ES-I3 (cell line): ENCODE measurements at regions not wholly inside any gene's neighbourhood (a gene's known extent, or its start where the extent isn't known, plus 50 kb on each side); places are given as distances from the start of the nearest gene placed in this dataset.
"Not testable (repeated sequence)": the region's sequence is repeated elsewhere in the genome, so short reads cannot be mapped to it uniquely, and the experiment has no call there.

Experiments
- H3K36me3 ChIP-seq: 2 replicates; pipeline ENCODE4 v1.6.1; 2013; ENCODE audit warnings: mild to moderate bottlenecking, low read length, control low read depth, moderate library complexity; ENCODE audit not compliant: insufficient read depth
- H3K4me1 ChIP-seq: 2 replicates; pipeline ENCODE4 v1.6.1; 2013; ENCODE audit warnings: mild to moderate bottlenecking, control low read depth, low read length; ENCODE audit not compliant: insufficient read depth
- H3K9ac ChIP-seq: 2 replicates; pipeline ENCODE4 v1.6.1; 2013; ENCODE audit warnings: low read depth, mild to moderate bottlenecking, low read length, moderate library complexity
- H3K9me3 ChIP-seq: 2 replicates; pipeline ENCODE4 v1.6.1; 2013; ENCODE audit warnings: mild to moderate bottlenecking, low read length, moderate library complexity; ENCODE audit not compliant: control insufficient read depth, insufficient read depth

DNA sequence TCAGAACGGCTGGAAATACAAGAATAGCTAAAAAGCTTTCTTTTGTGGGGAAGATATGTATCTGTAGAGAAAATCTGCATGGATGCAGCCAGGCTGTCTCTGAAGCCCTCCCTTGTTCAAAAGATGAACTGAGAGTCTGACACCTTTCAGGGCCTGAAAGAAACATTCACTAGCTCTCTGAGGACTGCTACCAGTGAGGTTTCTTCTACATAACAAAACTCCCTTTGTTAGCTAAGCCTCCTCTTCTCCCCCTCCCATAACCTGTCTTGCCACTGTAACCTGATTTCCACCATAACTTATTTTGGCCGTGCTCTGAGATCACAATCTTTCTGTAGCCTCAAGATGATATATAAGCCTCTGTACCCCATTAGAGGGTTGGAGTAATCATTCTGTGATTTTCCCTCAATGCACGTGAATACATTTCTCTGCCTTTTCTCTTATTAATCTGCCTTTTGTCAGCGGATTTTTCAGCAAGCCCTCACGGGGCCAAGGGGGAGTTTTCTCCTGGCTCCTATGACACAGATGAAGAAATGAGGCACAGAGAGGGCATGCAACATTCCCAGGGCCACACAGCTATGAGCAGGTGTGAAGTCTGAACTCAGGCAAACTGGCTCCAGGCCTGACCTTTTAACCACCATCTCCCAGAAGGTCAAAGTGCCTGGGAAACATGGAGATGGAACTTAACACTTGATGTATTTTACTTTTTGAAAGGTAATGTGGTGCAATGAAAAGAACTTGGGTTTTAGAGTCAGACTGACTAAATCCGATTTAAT, 161.6 kb upstream of the PRDX4 start:
- peak overlapping the region; percentile 11; the same call in 1 of the 2 replicates for H3K9ac ChIP-seq
- H3K9me3 ChIP-seq: no peaks in the 10 kb centered on the region
- peaks cover 63% of the 10 kb centered on the region for H3K4me1 ChIP-seq

DNA sequence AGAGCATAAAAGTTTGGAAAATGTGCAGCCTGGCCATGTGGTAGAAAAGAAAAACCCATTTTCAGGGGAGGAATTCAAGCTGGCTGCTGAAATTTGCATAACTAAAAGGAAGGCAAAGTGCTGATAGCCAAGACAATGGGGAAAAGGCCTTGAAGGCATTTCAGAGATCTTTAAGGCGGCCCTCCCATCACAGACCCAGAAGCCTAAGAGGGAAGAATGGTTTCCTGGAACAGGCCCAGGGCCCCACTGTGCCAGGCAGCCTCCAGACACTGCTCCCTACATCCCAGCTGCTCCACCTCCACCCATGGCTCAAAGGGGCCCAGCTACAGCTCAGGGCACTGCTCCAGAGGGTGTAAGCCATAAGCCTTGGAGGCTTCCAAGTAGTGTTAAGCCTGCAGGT, 158.0 kb upstream of the PRDX4 start:
- no peaks in the 10 kb centered on the region for H3K36me3 ChIP-seq
- H3K9ac ChIP-seq: 0 out of 2 replicates have a peak overlapping the region, but pooled peaks have one; percentile 12
- peaks cover 87% of the 10 kb centered on the region for H3K4me1 ChIP-seq
- H3K9me3 ChIP-seq: no peaks in the 10 kb centered on the region

More for the DNA sequence above, 161.6 kb upstream of the PRDX4 start:
- H3K36me3 ChIP-seq: no peaks in the 10 kb centered on the region

DNA sequence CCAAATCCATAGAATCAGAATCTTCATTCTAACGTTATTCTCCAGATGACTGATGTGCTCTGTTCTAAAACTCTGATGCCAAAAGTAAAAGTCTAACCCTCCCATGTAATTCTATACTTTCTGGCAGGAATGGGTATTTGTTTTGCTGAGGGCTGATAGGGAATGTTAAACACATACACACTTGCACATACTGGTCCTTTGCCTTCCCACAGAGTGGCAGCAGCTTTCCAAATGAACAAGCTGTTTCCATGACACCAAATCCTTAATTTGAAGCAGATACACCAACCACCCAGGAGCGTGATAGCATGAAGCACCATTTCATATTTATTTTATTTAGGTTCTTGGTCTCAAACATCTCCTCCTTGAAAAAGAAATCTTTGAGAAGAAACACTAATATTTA, 155.5 kb upstream of the PRDX4 start:
- Histone ChIP-seq H3K4me1 (peaks cover 79% of the 10 kb centered on the region), H3K9ac (no peak overlapping the region), H3K9me3 (no peaks in the 10 kb centered on the region), H3K36me3 (no peaks in the 10 kb centered on the region)

DNA sequence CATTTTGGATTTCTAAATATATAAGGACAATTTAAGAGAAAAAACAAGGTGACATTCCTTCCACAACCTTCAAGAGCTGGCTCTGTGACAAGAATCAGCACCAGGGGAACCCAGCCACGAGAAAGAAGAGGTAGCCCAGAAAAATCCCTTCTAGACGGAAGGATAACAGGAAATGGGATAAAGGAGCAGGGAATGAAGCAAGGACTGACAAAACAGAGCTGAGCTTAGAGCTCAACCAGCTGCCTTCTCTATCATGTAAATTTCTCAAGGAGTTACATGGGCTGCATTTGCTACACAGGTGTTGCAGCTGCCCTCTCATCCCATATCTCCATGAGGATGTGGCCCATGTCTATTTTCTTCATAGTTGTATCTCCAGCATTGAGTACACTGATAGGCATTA, 154.2 kb upstream of the PRDX4 start:
- peak overlapping the region; percentile 40 for H3K9ac ChIP-seq
- no peaks in the 10 kb centered on the region for H3K9me3 ChIP-seq
- no peaks in the 10 kb centered on the region for H3K36me3 ChIP-seq
- H3K4me1 ChIP-seq: peaks cover 66% of the 10 kb centered on the region

DNA sequence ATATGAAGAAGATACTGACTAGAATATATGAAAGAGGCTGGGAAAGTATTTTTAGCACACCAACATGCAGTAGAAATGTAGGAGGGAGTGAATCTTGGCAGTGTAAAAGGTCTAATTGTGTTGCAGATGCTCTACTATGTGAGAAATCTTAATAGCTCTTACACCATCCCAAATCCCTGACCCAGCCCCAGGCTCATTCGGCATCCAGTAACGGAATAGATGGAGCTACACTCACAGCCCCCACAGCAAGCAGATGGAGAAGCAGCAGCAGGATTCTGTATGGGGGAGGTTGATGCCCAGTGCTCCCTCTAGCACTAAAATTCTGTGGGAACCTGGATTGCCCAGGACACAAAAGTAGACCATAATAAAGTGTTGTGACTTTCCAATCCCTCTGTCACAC, 153.2 kb upstream of the PRDX4 start:
- Histone ChIP-seq H3K36me3 (no peaks in the 10 kb centered on the region), H3K9ac (no peak overlapping the region), H3K9me3 (no peaks in the 10 kb centered on the region), H3K4me1 (peaks cover 58% of the 10 kb centered on the region)

DNA sequence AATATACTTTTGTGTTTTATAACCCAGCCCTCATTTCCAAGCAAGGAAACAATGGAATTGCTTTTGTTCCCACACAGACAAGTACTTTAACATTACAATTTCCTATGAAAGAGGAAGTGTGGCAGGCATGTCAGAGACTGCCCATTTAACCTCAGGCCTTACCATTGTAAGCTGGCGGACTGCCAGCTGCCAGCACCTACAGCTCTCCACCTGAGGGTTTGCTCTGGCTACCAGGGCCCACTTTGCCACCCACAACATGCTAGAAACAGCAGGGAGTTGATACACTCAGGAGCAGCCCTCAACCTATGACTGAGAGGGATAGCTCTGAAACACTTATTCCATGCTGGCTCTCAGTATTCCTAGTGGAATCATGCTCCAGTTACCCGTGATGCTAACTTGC, 152.3 kb upstream of the PRDX4 start:
- Histone ChIP-seq H3K9me3 (no peaks in the 10 kb centered on the region), H3K4me1 (peaks cover 51% of the 10 kb centered on the region), H3K9ac (no peak overlapping the region), H3K36me3 (no peaks in the 10 kb centered on the region)

DNA sequence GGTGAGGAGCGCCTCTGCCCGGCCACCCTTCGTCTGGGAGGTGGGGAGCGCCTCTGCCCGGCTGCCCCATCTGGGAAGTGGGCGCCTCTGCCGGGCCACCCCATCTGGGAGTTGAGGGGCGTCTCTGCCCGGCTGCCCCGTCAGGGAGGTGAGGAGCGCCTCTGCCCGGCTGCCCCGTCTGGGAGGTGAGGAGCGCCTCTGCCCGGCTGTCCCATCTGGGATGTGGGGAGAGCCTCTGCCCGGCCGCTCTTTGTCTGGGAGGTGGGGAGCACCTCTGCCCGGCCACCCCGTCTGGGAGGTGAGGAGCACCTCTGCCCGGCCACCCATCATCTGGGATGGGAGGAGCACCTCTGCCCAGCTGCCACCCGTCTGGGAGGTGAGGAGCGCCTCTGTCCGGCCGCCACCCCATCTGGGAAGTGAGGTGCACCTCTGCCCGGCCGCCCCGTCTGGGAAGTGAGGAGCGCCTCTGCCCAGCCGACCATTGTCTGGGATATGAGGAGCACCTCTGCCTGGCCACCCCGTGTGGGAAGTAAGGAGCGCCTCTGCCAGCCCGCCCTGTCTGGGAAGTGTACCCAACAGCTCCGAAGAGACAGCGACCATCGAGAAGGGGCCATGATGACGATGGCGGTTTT, 144.2 kb upstream of the PRDX4 start:
- not testable (repeated sequence) for H3K9ac ChIP-seq, H3K36me3 ChIP-seq, H3K4me1 ChIP-seq

DNA sequence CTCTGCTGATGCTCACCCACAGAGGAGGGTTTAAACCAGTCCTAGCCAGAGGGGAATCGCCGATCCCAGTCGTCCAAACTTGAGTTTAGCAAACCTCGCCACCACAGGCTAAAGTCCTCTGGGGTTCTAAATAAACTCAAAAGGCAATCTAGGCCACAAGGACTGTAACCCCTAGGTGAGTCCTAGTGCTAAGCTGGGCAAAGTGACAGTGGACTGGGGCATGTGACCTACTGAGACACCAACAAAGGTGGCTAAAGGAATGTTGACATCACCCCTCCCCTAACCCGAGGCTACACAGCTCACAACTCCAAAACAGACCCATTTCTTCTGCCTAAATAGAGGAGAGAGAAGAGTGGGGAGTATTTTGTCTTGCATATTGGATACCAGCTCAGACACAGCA, 142.8 kb upstream of the PRDX4 start:
- H3K36me3 ChIP-seq: no peaks in the 10 kb centered on the region
- H3K9ac ChIP-seq: no peak overlapping the region
- no peaks in the 10 kb centered on the region for H3K4me1 ChIP-seq
- H3K9me3 ChIP-seq: no peaks in the 10 kb centered on the region; the same call in 1 of the 2 replicates

More for the DNA sequence above, 144.2 kb upstream of the PRDX4 start:
- H3K9me3 ChIP-seq: not testable (repeated sequence)

DNA sequence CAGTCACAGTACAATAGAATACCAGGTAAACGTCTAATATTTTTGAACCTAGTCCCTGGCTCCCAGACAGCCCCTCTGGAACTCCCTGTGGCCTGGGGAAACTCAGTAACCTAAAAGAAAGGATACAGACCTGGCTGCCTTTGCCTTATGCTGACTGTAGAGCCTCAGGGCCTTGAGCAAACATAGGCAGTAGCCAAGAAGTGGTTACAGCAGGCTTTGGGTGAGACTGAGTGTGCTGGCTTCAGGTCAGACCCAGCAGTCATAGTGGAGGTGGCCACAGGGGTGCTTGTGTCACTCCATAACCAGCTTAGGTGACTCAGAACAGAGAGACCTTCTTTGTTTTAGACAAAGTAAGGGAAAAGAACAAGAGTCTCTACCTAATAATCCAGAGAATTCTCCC, 141.8 kb upstream of the PRDX4 start:
- Histone ChIP-seq H3K9me3 (no peaks in the 10 kb centered on the region; the same call in 1 of the 2 replicates), H3K36me3 (no peaks in the 10 kb centered on the region), H3K4me1 (no peaks in the 10 kb centered on the region), H3K9ac (no peak overlapping the region)

DNA sequence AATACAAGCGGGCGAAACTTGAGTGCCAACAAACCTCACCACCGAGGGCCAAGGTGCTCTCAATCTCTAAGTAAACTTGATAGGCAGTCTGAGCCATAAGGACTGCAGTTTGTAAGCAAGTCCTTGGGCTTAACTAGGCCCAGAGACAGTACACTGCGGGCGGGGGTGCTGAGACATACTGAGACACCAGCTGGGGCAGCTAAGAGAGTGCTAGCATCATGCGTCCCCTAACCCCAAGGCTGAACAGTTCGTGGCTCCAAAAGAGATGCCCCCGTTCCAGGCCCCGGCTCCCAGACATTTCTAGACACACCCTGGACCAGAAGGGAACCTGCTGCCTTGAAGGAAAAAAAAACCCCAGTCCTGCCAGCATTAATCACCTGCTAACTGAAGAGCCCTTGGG, 126.8 kb upstream of the PRDX4 start:
- Histone ChIP-seq H3K9me3 (no peaks in the 10 kb centered on the region), H3K9ac (no peak overlapping the region), H3K36me3 (no peaks in the 10 kb centered on the region), H3K4me1 (no peaks in the 10 kb centered on the region; the same call in 1 of the 2 replicates)

DNA sequence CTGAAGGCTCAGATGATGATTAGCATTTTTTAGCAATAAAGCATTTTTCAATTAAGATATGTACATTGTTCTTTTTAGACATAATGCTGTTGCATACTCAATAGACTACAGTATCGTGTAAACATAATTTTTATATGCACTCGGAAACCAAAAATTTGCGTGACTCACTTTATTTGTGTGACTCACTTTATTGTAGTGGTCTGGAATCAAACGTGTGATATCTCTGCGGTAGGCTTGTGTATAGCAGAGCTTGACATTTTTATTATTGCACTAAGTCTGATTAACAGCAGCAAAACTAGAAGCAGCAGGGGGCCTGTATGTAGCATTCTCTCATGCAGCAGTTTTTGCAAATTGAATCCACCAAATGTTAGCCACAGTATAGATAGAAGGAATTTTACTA, 119.1 kb upstream of the PRDX4 start:
- no peaks in the 10 kb centered on the region for H3K9me3 ChIP-seq
- no peaks in the 10 kb centered on the region; the same call in 1 of the 2 replicates for H3K36me3 ChIP-seq
- no peak overlapping the region for H3K9ac ChIP-seq

DNA sequence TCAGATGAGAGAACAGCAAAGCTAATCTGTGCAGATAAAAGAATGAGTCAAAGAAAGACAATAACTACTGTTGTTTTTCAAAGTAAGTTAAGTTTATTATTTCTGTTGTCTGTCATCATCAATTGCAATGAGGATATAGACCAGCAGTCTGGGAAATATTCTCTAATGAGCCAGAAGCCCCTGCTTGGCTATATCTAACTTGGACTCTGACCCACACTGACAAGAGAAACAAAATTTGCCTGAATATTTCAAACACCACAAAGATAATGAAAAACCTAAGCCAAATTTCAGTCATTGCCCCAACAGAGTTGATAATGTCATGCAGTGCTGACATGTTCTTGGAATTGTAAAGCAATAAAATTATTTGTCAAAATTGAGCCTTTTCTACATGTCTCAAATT, 115.0 kb upstream of the PRDX4 start:
- no peaks in the 10 kb centered on the region for H3K36me3 ChIP-seq
- H3K4me1 ChIP-seq: 0 out of 2 replicates have a peak, but pooled peaks cover 3% of the 10 kb centered on the region
- H3K9me3 ChIP-seq: no peaks in the 10 kb centered on the region
- H3K9ac ChIP-seq: no peak overlapping the region

More for the DNA sequence above, 119.1 kb upstream of the PRDX4 start:
- 0 out of 2 replicates have a peak, but pooled peaks cover 3% of the 10 kb centered on the region for H3K4me1 ChIP-seq

DNA sequence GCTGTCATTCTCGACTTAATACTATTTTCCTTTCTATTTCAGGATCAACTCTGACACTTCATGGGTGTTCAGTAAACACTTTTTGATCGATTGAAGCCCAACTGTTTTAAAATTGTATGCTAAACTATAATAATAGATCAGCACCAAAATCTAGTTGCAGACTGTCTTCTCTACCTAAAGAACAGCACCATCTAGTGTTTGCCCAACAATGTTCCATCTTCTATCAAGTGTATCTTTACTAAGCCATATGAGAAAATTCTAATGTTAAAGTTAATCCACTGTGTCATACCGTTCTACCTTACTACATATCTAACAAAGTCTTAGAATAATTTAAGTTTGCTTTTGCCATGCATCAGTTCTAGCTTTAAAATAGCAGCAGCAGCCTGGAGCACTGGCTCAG, 113.0 kb upstream of the PRDX4 start:
- Histone ChIP-seq H3K4me1 (no peaks in the 10 kb centered on the region), H3K9me3 (no peaks in the 10 kb centered on the region), H3K9ac (no peak overlapping the region), H3K36me3 (no peaks in the 10 kb centered on the region)

DNA sequence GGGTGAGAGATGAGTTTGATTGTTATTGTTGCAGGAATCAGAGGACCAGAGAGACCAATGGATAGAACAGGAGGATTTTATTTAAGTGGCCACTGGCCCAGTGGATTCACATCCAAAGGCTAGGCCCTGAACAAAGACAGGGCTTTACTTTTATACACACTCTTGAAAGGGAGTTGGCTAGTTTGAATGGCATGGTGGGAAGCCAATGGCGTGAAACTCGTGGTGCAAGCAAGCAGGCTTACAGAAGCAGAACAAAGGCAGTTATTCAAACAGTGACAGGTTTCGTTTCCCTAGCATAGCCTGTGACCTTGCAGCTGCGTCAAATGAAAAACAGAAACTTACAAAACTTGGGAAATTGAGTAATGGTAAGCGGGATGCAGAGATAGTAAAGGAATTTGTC, 110.2 kb upstream of the PRDX4 start:
- Histone ChIP-seq H3K36me3 (no peaks in the 10 kb centered on the region), H3K9me3 (no peaks in the 10 kb centered on the region), H3K9ac (no peak overlapping the region), H3K4me1 (no peaks in the 10 kb centered on the region)

DNA sequence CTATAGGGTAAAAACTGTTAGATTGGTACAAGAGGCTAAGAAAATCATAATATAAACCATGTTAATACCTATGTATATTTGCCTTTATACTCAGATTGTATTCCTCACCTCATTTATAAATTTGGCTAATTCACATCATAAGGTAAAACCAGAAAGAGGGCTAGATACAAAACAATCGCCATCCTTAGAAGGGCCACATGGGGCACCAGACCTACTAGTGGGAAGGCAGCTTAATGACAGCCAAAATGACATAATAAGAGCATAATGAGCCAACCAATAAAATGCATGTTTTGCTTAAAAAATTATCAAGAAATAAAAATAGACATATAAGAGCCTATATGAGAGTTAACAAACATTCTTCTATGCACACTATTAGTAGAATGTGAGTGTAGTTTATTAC, 107.3 kb upstream of the PRDX4 start:
- Histone ChIP-seq H3K36me3 (no peaks in the 10 kb centered on the region), H3K9me3 (no peaks in the 10 kb centered on the region), H3K9ac (no peak overlapping the region), H3K4me1 (no peaks in the 10 kb centered on the region)
